RWPE2 (cell line): ENCODE measurements at regions not wholly inside any gene's neighbourhood (a gene's known extent, or its start where the extent isn't known, plus 50 kb on each side); places are given as distances from the start of the nearest gene placed in this dataset.
"Not testable (repeated sequence)": the region's sequence is repeated elsewhere in the genome, so short reads cannot be mapped to it uniquely, and the experiment has no call there.

ENCODE experiments used
- ATAC-seq: fragments of 200-7000 bp; cut with Tn5 transposase; 3 replicates; pipeline ENCODE4 v1.9.1; 2021; ENCODE audit warnings: low read depth
- DNase-seq: peaks from one replicate; pipeline ENCODE4 v3.0.0-alpha.2; 2020; ENCODE audit warnings: low spot score
- H3K27ac ChIP-seq: fragments of 450-650 bp; 2 replicates; pipeline ENCODE4 v1.5.1; 2017; ENCODE audit warnings: mild to moderate bottlenecking; ENCODE audit not compliant: poor library complexity, severe bottlenecking
- H3K27me3 ChIP-seq: fragments of 250-450 bp; sonication (Bioruptor Pico); 2 replicates; pipeline ENCODE4 v1.5.1; 2021; ENCODE audit warnings: mild to moderate bottlenecking, moderate library complexity; ENCODE audit not compliant: insufficient read depth, poor library complexity, severe bottlenecking
- H3K36me3 ChIP-seq: fragments of 250-450 bp; sonication (Bioruptor Pico); 2 replicates; pipeline ENCODE4 v1.5.1; 2020; ENCODE audit warnings: low read depth, mild to moderate bottlenecking, moderate library complexity
- H3K4me1 ChIP-seq: fragments of 250-450 bp; sonication (Bioruptor Pico); 2 replicates; pipeline ENCODE4 v1.5.1; 2021; ENCODE audit warnings: mild to moderate bottlenecking, moderate library complexity; ENCODE audit not compliant: insufficient read depth, poor library complexity, severe bottlenecking
- H3K4me3 ChIP-seq: fragments of 250-450 bp; sonication (Bioruptor Pico); 2 replicates; pipeline ENCODE4 v1.5.1; 2021; ENCODE audit warnings: mild to moderate bottlenecking, moderate library complexity; ENCODE audit not compliant: severe bottlenecking
- H3K9me3 ChIP-seq: fragments of 250-450 bp; sonication (Bioruptor Pico); 2 replicates; pipeline ENCODE4 v1.5.1; 2021; ENCODE audit warnings: mild to moderate bottlenecking, moderate library complexity; ENCODE audit not compliant: severe bottlenecking
- CTCF ChIP-seq: fragments of 450-650 bp; IDR thresholded peaks from one replicate; pipeline ENCODE4 v1.5.1; 2017; ENCODE audit warnings: mild to moderate bottlenecking, moderate library complexity; ENCODE audit not compliant: poor library complexity, severe bottlenecking

GRCh38 chr5:71924980-71925379 is 182.3 kb upstream of the MAP1B start:
- DNase-seq (no peak), ATAC-seq (peak; percentile 68)
- Histone ChIP-seq H3K27ac (peak overlapping the region; percentile 68), H3K4me3 (no peak overlapping the region), H3K27me3 (no peaks in the 10 kb centered on the region), H3K36me3 (no peaks in the 10 kb centered on the region), H3K4me1 (peaks cover 32% of the 10 kb centered on the region), H3K9me3 (no peaks in the 10 kb centered on the region)
- no peak for TF ChIP-seq CTCF

GRCh38 chr5:71925608-71926091 is 181.6 kb upstream of the MAP1B start:
- Histone ChIP-seq H3K4me3 (no peak overlapping the region), H3K27me3 (no peaks in the 10 kb centered on the region), H3K36me3 (no peaks in the 10 kb centered on the region), H3K9me3 (no peaks in the 10 kb centered on the region), H3K4me1 (peaks cover 32% of the 10 kb centered on the region), H3K27ac (peak overlapping the region; percentile 68)
- TF ChIP-seq CTCF, result no peak
- ATAC-seq (no peak), DNase-seq (no peak)

- Histone ChIP-seq H3K4me3 (no peak overlapping the region), H3K4me1 (peaks cover 27% of the 10 kb centered on the region), H3K9me3 (no peaks in the 10 kb centered on the region), H3K27me3 (no peaks in the 10 kb centered on the region), H3K36me3 (no peaks in the 10 kb centered on the region), H3K27ac (no peak overlapping the region)
- DNase-seq (no peak), ATAC-seq (no peak)
- TF ChIP-seq CTCF, result no peak
Observed at GRCh38 chr5:71929003-71929402, 178.3 kb upstream of the MAP1B start.

GRCh38 chr5:71930554-71930953 is 176.7 kb upstream of the MAP1B start:
- ATAC-seq, H3K27me3 ChIP-seq, H3K4me3 ChIP-seq, H3K27ac ChIP-seq, DNase-seq, H3K36me3 ChIP-seq, H3K9me3 ChIP-seq: not testable (repeated sequence)
- peaks cover 12% of the 10 kb centered on the region for H3K4me1 ChIP-seq

- Histone ChIP-seq H3K27ac (peak overlapping the region; percentile 33), H3K27me3 (no peaks in the 10 kb centered on the region), H3K4me1 (peaks cover 12% of the 10 kb centered on the region), H3K36me3 (no peaks in the 10 kb centered on the region), H3K9me3 (no peaks in the 10 kb centered on the region), H3K4me3 (no peak overlapping the region)
- ATAC-seq (peak; percentile 71), DNase-seq (no peak)
- no peak for TF ChIP-seq CTCF
Observed at GRCh38 chr5:71932131-71932654, 175.1 kb upstream of the MAP1B start.
